ENCODE measurements at regions not wholly inside any gene's neighbourhood (a gene's known extent, or its start where the extent isn't known, plus 50 kb on each side); places are given as distances from the start of the nearest gene placed in this dataset.

DNA sequence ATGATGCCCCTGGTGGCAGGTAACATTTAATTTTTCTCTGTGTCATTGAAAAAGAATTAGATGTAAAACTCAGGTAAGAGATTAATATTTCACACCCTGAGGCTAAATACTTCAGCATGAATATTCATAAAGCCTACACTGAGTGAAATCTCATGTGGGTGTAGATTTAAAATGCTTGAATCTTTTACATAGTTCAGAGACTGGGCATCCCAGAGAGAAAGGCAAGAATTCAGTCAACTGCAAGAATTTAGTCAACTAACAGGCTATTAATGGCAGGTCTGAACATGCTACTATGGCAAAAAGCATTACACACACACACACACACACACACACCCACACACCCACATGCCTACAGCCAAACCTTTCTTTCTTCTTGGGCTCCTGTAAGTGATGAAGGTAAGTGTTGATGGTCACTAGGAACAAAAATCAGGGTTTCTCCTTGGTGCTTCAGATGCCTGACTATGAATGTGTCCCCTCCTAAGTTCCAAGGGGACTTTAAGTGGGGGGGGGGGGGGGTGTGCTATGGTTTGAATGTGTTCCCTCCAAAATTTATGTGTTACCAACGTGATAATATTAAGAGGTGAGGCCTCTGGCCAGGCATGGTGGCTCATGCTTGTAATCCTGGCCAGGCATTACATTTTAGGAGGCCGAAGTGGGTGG, 63.7 kb upstream of the PSMD7 start:
- 84% methylated on average over 2 of the region's 2 CpGs for WGBS
- no peaks in the 10 kb centered on the region for H3K27me3 ChIP-seq (ENCODE audit: control insufficient read depth in 2 of 2, insufficient read depth in 1 of 2, low read length in 1 of 2)
- H3K4me1 ChIP-seq (ENCODE audit: control insufficient read depth in 2 of 2, insufficient read depth in 2 of 2, low read length in 2 of 2) = no peaks in the 10 kb centered on the region
- no peak overlapping the region for H3K4me3 ChIP-seq (ENCODE audit: low read length in 2 of 2)
- H3K36me3 ChIP-seq (ENCODE audit: control insufficient read depth in 2 of 2, insufficient read depth in 2 of 2, low read length in 1 of 2) = no peaks in the 10 kb centered on the region
- no peaks in the 10 kb centered on the region for H3K9me3 ChIP-seq (ENCODE audit: control insufficient read depth in 2 of 2, insufficient read depth in 1 of 2, low read length in 1 of 2)
- H3K27ac ChIP-seq (ENCODE audit: low read depth in 1 of 2, low read length in 1 of 2) = no peak overlapping the region
- no peak for DNase-seq (ENCODE audit: low read depth in 6 of 9, low spot score in 9 of 9)

DNA sequence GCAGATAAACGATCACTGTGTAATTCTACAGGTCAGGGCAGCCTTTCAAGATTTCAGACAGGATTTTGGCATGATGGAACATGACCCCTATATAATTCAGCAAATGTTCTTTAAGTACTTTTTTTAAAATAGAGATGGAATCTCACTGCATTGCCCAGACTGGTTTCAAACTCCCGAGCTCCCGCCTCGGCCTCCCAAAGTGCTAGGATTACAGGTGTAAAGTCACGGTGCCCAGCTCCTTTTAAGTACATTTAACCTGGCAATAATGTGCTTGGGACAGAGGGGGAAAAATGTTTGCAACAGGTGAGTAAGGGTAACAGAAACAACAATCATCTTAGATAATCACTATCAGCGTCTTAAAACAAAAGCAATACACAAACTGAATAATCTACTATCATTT, 66.5 kb upstream of the PSMD7 start:
- Histone ChIP-seq H3K4me3 (ENCODE audit: low read length in 2 of 2) (no peak overlapping the region), H3K27me3 (ENCODE audit: control insufficient read depth in 2 of 2, insufficient read depth in 1 of 2, low read length in 1 of 2) (no peaks in the 10 kb centered on the region), H3K9me3 (ENCODE audit: control insufficient read depth in 2 of 2, insufficient read depth in 1 of 2, low read length in 1 of 2) (no peaks in the 10 kb centered on the region), H3K27ac (ENCODE audit: low read depth in 1 of 2, low read length in 1 of 2) (no peak overlapping the region), H3K4me1 (ENCODE audit: control insufficient read depth in 2 of 2, insufficient read depth in 2 of 2, low read length in 2 of 2) (no peaks in the 10 kb centered on the region), H3K36me3 (ENCODE audit: control insufficient read depth in 2 of 2, insufficient read depth in 2 of 2, low read length in 1 of 2) (no peaks in the 10 kb centered on the region)
- no peak for DNase-seq (ENCODE audit: low read depth in 6 of 9, low spot score in 9 of 9)
- 91% methylated on average over 6 of the region's 6 CpGs for WGBS

DNA sequence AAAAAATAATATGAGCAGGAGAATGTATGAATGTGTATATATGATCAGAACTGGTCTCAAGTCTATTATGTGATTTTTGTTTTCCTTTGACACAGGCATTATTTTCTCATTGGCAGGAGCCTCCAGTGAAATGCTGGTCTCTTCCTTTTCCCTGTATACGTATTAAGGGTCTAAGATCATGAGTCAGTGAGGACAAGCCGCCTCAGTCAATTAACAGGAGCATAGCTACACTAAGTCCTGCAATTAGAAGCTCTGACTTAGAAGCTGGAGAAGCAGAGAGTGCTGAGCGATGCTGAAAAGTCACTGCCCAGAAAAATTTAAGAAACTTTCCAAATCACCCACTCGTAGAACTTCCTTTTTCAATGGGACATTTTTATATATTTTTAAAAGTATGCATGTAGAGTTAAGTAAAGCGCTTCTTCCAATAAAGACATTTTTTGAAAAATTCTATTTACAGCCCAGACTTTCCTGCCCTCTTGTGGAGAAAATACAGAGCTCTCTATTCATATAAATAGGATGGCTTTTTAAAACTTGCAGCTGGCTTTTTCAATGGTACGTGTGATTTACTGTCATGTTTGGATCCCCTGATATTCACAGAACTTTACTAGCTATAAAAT, 70.2 kb upstream of the PSMD7 start:
- Histone ChIP-seq H3K9me3 (ENCODE audit: control insufficient read depth in 2 of 2, insufficient read depth in 1 of 2, low read length in 1 of 2) (no peaks in the 10 kb centered on the region), H3K36me3 (ENCODE audit: control insufficient read depth in 2 of 2, insufficient read depth in 2 of 2, low read length in 1 of 2) (no peaks in the 10 kb centered on the region), H3K4me3 (ENCODE audit: low read length in 2 of 2) (no peak overlapping the region), H3K27ac (ENCODE audit: low read depth in 1 of 2, low read length in 1 of 2) (no peak overlapping the region), H3K27me3 (ENCODE audit: control insufficient read depth in 2 of 2, insufficient read depth in 1 of 2, low read length in 1 of 2) (no peaks in the 10 kb centered on the region), H3K4me1 (ENCODE audit: control insufficient read depth in 2 of 2, insufficient read depth in 2 of 2, low read length in 2 of 2) (no peaks in the 10 kb centered on the region)
- peak in 1 of 9 donors; percentile 20 for DNase-seq (ENCODE audit: low read depth in 6 of 9, low spot score in 9 of 9)
- WGBS = 44% methylated on average over 6 of the region's 6 CpGs

DNA sequence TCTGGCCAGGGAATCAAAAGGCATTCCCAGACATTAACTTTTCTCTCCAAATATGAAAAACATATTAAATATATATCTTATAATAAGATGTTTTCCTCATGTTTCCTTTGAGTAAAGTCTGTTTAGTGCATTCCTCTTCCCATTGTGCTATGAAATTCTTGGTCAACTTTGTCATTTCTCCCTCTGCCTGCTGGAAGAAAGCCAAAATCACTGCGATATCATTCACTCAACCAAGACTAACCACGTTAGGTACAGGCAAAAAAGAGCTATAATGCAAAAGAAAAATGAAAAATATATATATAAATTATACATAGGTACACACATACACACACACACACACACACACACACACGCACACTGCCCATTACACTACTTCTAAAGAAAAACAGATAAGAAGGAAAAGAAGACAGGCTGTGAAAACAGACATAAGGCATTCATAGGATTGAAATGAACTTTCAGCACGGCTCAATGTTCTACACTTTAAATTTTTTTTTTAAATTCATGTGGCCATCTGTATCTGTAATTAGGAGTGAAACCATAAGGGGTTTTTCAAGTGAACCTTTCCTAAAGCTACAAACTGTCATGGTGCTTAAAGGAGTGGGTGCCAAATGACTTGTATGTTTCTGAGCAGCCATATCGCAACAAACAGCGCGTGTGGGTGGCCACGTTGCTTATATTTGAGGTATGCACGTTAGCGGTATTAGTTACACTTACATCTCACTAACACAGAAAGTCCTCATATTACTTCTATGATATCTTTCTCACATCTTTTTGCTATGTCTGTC, 71.6 kb upstream of the PSMD7 start:
- Histone ChIP-seq H3K4me3 (ENCODE audit: low read length in 2 of 2) (no peak overlapping the region), H3K36me3 (ENCODE audit: control insufficient read depth in 2 of 2, insufficient read depth in 2 of 2, low read length in 1 of 2) (no peaks in the 10 kb centered on the region), H3K9me3 (ENCODE audit: control insufficient read depth in 2 of 2, insufficient read depth in 1 of 2, low read length in 1 of 2) (no peaks in the 10 kb centered on the region), H3K4me1 (ENCODE audit: control insufficient read depth in 2 of 2, insufficient read depth in 2 of 2, low read length in 2 of 2) (no peaks in the 10 kb centered on the region), H3K27me3 (ENCODE audit: control insufficient read depth in 2 of 2, insufficient read depth in 1 of 2, low read length in 1 of 2) (no peaks in the 10 kb centered on the region), H3K27ac (ENCODE audit: low read depth in 1 of 2, low read length in 1 of 2) (no peak overlapping the region)
- 82% methylated on average over 10 of the region's 10 CpGs for WGBS
- DNase-seq (ENCODE audit: low read depth in 6 of 9, low spot score in 9 of 9) = no peak

GRCh38 chr16:74221828-74222227, 74.8 kb upstream of the PSMD7 start:
- DNase-seq (ENCODE audit: low read depth in 6 of 9, low spot score in 9 of 9) = no peak

GRCh38 chr16:74219706-74220105, 76.9 kb upstream of the PSMD7 start:
- Histone ChIP-seq H3K9me3 (ENCODE audit: control insufficient read depth in 2 of 2, insufficient read depth in 1 of 2, low read length in 1 of 2) (no peaks in the 10 kb centered on the region), H3K4me3 (ENCODE audit: low read length in 2 of 2) (no peak overlapping the region), H3K36me3 (ENCODE audit: control insufficient read depth in 2 of 2, insufficient read depth in 2 of 2, low read length in 1 of 2) (no peaks in the 10 kb centered on the region), H3K27ac (ENCODE audit: low read depth in 1 of 2, low read length in 1 of 2) (no peak overlapping the region), H3K27me3 (ENCODE audit: control insufficient read depth in 2 of 2, insufficient read depth in 1 of 2, low read length in 1 of 2) (no peaks in the 10 kb centered on the region), H3K4me1 (ENCODE audit: control insufficient read depth in 2 of 2, insufficient read depth in 2 of 2, low read length in 2 of 2) (no peaks in the 10 kb centered on the region)
- DNase-seq (ENCODE audit: low read depth in 6 of 9, low spot score in 9 of 9) = no peak
- 91% methylated on average over 1 of the region's 1 CpG for WGBS

More at GRCh38 chr16:74221828-74222227, 74.8 kb upstream of the PSMD7 start:
- H3K36me3 ChIP-seq (ENCODE audit: control insufficient read depth in 2 of 2, insufficient read depth in 2 of 2, low read length in 1 of 2) = no peaks in the 10 kb centered on the region
- 97% methylated on average over 3 of the region's 3 CpGs for WGBS
- H3K9me3 ChIP-seq (ENCODE audit: control insufficient read depth in 2 of 2, insufficient read depth in 1 of 2, low read length in 1 of 2) = no peaks in the 10 kb centered on the region
- H3K4me3 ChIP-seq (ENCODE audit: low read length in 2 of 2) = no peak overlapping the region
- H3K27ac ChIP-seq (ENCODE audit: low read depth in 1 of 2, low read length in 1 of 2) = no peak overlapping the region
- H3K4me1 ChIP-seq (ENCODE audit: control insufficient read depth in 2 of 2, insufficient read depth in 2 of 2, low read length in 2 of 2) = no peaks in the 10 kb centered on the region
- H3K27me3 ChIP-seq (ENCODE audit: control insufficient read depth in 2 of 2, insufficient read depth in 1 of 2, low read length in 1 of 2) = no peaks in the 10 kb centered on the region

- Histone ChIP-seq H3K27ac (ENCODE audit: low read depth in 1 of 2, low read length in 1 of 2) (no peak overlapping the region), H3K27me3 (ENCODE audit: control insufficient read depth in 2 of 2, insufficient read depth in 1 of 2, low read length in 1 of 2) (no peaks in the 10 kb centered on the region), H3K4me1 (ENCODE audit: control insufficient read depth in 2 of 2, insufficient read depth in 2 of 2, low read length in 2 of 2) (no peaks in the 10 kb centered on the region), H3K9me3 (ENCODE audit: control insufficient read depth in 2 of 2, insufficient read depth in 1 of 2, low read length in 1 of 2) (no peaks in the 10 kb centered on the region), H3K4me3 (ENCODE audit: low read length in 2 of 2) (no peak overlapping the region), H3K36me3 (ENCODE audit: control insufficient read depth in 2 of 2, insufficient read depth in 2 of 2, low read length in 1 of 2) (no peaks in the 10 kb centered on the region)
- no peak for DNase-seq (ENCODE audit: low read depth in 6 of 9, low spot score in 9 of 9)
- 95% methylated on average over 7 of the region's 7 CpGs for WGBS
Measured at GRCh38 chr16:74218871-74219270, 77.7 kb upstream of the PSMD7 start.

- Histone ChIP-seq H3K9me3 (ENCODE audit: control insufficient read depth in 2 of 2, insufficient read depth in 1 of 2, low read length in 1 of 2) (no peaks in the 10 kb centered on the region), H3K36me3 (ENCODE audit: control insufficient read depth in 2 of 2, insufficient read depth in 2 of 2, low read length in 1 of 2) (no peaks in the 10 kb centered on the region), H3K27ac (ENCODE audit: low read depth in 1 of 2, low read length in 1 of 2) (no peak overlapping the region), H3K27me3 (ENCODE audit: control insufficient read depth in 2 of 2, insufficient read depth in 1 of 2, low read length in 1 of 2) (no peaks in the 10 kb centered on the region), H3K4me1 (ENCODE audit: control insufficient read depth in 2 of 2, insufficient read depth in 2 of 2, low read length in 2 of 2) (no peaks in the 10 kb centered on the region), H3K4me3 (ENCODE audit: low read length in 2 of 2) (no peak overlapping the region)
- WGBS = 97% methylated on average over 4 of the region's 4 CpGs
- no peak for DNase-seq (ENCODE audit: low read depth in 6 of 9, low spot score in 9 of 9)
Measured at GRCh38 chr16:74216319-74216718, 80.3 kb upstream of the PSMD7 start.

- Histone ChIP-seq H3K4me1 (ENCODE audit: control insufficient read depth in 2 of 2, insufficient read depth in 2 of 2, low read length in 2 of 2) (no peaks in the 10 kb centered on the region), H3K36me3 (ENCODE audit: control insufficient read depth in 2 of 2, insufficient read depth in 2 of 2, low read length in 1 of 2) (no peaks in the 10 kb centered on the region), H3K27me3 (ENCODE audit: control insufficient read depth in 2 of 2, insufficient read depth in 1 of 2, low read length in 1 of 2) (no peaks in the 10 kb centered on the region), H3K27ac (ENCODE audit: low read depth in 1 of 2, low read length in 1 of 2) (no peak overlapping the region), H3K9me3 (ENCODE audit: control insufficient read depth in 2 of 2, insufficient read depth in 1 of 2, low read length in 1 of 2) (no peaks in the 10 kb centered on the region), H3K4me3 (ENCODE audit: low read length in 2 of 2) (no peak overlapping the region)
- DNase-seq (ENCODE audit: low read depth in 6 of 9, low spot score in 9 of 9) = no peak
- WGBS = 93% methylated on average over 6 of the region's 6 CpGs
Measured at GRCh38 chr16:74215249-74215648, 81.4 kb upstream of the PSMD7 start.

Measured in thymus (tissue), 11 donors.